NT2/D1 (cell line): ENCODE measurements at regions not wholly inside any gene's neighbourhood (a gene's known extent, or its start where the extent isn't known, plus 50 kb on each side); places are given as distances from the start of the nearest gene placed in this dataset.

Source experiments
- YY1 ChIP-seq: IDR thresholded peaks from 2 replicates; pipeline ENCODE4 v1.6.1; 2011; ENCODE audit not compliant: insufficient read length, insufficient read depth
- ZNF274 ChIP-seq: IDR thresholded peaks from 2 replicates; pipeline ENCODE4 v1.6.1; 2011; ENCODE audit warnings: mild to moderate bottlenecking, low read depth, low read length

GRCh38 chr16:88305176-88305575 lies 77.6 kb upstream of the ZNF469 start:
- no peak for TF ChIP-seq ZNF274
- no peak for TF ChIP-seq YY1
